ENCODE measurements at regions not wholly inside any gene's neighbourhood (a gene's known extent, or its start where the extent isn't known, plus 50 kb on each side); places are given as distances from the start of the nearest gene placed in this dataset.

DNA sequence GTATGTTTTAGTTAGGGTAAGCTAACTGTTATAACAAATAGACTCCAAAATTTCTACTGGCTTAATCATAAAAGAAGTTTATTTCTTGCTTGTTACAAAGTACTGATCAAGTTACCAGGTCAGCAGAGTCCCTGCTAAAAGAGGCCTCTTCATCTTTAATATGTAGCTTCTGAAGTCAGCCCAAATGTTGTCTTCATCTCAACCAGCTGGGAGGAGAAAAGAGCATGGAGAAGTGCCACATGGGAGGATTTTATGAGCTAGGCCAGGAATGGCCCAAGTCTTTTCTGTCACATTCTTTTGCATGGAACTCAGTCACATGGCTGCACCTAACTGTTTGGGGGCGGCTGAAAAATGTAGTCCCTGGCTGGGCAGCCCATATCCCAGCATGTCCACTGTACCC, 63.2 kb upstream of the APOBEC4 start:
- H3F3A ChIP-seq (replicated peaks; ENCODE audit: low read depth), result no peaks in the 10 kb centered on the region
- Mint-ChIP-seq H3K9me3 (no peaks in the 10 kb centered on the region), H3K4me3 (no peak overlapping the region), H3K4me1 (peaks cover 4% of the 10 kb centered on the region; the same call in 2 of the 3 replicates), H3K36me3 (ENCODE audit: low read depth) (no peaks in the 10 kb centered on the region), H3K27ac (no peak overlapping the region), H3K27me3 (ENCODE audit: insufficient read depth, low read depth, poor library complexity) (no peaks in the 10 kb centered on the region)
- TF ChIP-seq STAT1 (IDR thresholded peaks at IDR 0.05; ENCODE audit: unreplicated experiment), result no peak
- no peak for TF ChIP-seq ZNF331 (CRISPR knock-in tag; IDR thresholded peaks at IDR 0.05; ENCODE audit: low read depth)
- no peak for TF ChIP-seq POLR2AphosphoS5 (IDR thresholded peaks at IDR 0.05; ENCODE audit: low read depth)
- TF ChIP-seq EZH2 (IDR thresholded peaks at IDR 0.05; ENCODE audit: low read depth, unreplicated experiment), result no peak
- ATAC-seq, result no peak
- H3K4me3 ChIP-seq, result no peak overlapping the region
- no peaks in the 10 kb centered on the region for H3K36me3 ChIP-seq (ENCODE audit: insufficient read depth)
- no peaks in the 10 kb centered on the region for H3K79me2 ChIP-seq (replicated peaks; ENCODE audit: insufficient read depth)
- H3K4me2 ChIP-seq, result no peak overlapping the region
- H4K20me1 ChIP-seq (replicated peaks; ENCODE audit: insufficient read depth), result no peaks in the 10 kb centered on the region
- H3K27ac ChIP-seq (ENCODE audit: low read depth), result no peak overlapping the region
- H3K9me2 ChIP-seq (ENCODE audit: insufficient read depth), result no peaks in the 10 kb centered on the region
- H2AFZ ChIP-seq, result no peak overlapping the region
- peaks cover 8% of the 10 kb centered on the region; the same call in 1 of the 2 replicates for H3K4me1 ChIP-seq (ENCODE audit: insufficient read depth)
- no peak for DNase-seq (ENCODE audit: low spot score)
- H3K27me3 ChIP-seq (ENCODE audit: insufficient read depth), result no peaks in the 10 kb centered on the region

DNA sequence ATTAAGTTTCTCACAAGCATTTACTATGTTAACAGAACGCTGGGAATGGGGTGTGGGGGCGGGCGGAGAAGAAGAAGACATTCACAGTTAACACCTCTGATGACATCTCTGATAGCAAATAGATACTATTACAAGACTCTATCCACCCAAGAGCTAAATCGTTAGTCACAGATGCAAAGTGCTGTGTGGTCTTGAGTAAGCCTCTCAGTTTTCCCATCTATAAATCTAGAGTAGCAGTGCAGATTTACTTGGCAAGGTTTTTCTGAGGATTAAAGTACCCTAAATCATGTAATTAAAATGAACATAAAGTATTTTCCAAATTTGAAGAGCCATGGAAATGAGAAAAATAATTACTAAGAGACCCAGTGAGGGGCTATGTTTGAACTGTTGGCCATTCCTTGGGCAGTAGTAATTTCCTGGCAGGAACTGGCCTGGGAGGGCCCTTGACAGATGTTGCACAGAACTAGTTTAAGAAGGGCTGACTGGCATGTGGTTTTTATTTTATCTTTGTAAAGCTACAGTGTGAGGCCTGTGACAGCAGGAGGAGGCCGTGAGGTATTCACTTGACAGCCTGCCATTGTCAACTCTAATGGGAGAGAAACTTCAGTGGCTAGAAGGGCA, 58.7 kb upstream of the APOBEC4 start:
- no peak overlapping the region for H3K4me2 ChIP-seq
- H3K4me3 Mint-ChIP-seq, result no peak overlapping the region
- H3K27me3 Mint-ChIP-seq (ENCODE audit: insufficient read depth, low read depth, poor library complexity), result no peaks in the 10 kb centered on the region
- no peak overlapping the region for H3K4me3 ChIP-seq
- H3K79me2 ChIP-seq (replicated peaks; ENCODE audit: insufficient read depth), result no peaks in the 10 kb centered on the region
- no peaks in the 10 kb centered on the region for H4K20me1 ChIP-seq (replicated peaks; ENCODE audit: insufficient read depth)
- no peak overlapping the region for H3K27ac Mint-ChIP-seq
- H3K36me3 Mint-ChIP-seq (ENCODE audit: low read depth), result no peaks in the 10 kb centered on the region
- no peaks in the 10 kb centered on the region for H3K27me3 ChIP-seq (ENCODE audit: insufficient read depth)
- no peaks in the 10 kb centered on the region for H3K4me1 ChIP-seq (ENCODE audit: insufficient read depth)
- H2AFZ ChIP-seq, result no peak overlapping the region
- no peak for DNase-seq (ENCODE audit: low spot score)
- no peaks in the 10 kb centered on the region for H3K4me1 Mint-ChIP-seq
- H3F3A ChIP-seq (replicated peaks; ENCODE audit: low read depth), result no peaks in the 10 kb centered on the region
- no peaks in the 10 kb centered on the region for H3K9me3 Mint-ChIP-seq
- H3K36me3 ChIP-seq (ENCODE audit: insufficient read depth), result no peaks in the 10 kb centered on the region
- no peak for ATAC-seq
- H3K27ac ChIP-seq (ENCODE audit: low read depth), result no peak overlapping the region
- H3K9me2 ChIP-seq (ENCODE audit: insufficient read depth), result peaks cover 24% of the 10 kb centered on the region; the same call in 1 of the 2 replicates
- TF ChIP-seq, protein P1, sequence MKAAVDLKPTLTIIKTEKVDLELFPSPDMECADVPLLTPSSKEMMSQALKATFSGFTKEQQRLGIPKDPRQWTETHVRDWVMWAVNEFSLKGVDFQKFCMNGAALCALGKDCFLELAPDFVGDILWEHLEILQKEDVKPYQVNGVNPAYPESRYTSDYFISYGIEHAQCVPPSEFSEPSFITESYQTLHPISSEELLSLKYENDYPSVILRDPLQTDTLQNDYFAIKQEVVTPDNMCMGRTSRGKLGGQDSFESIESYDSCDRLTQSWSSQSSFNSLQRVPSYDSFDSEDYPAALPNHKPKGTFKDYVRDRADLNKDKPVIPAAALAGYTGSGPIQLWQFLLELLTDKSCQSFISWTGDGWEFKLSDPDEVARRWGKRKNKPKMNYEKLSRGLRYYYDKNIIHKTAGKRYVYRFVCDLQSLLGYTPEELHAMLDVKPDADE (IDR thresholded peaks at IDR 0.05), result no peak
- no peak for TF ChIP-seq EZH2phosphoT487 (IDR thresholded peaks at IDR 0.05; ENCODE audit: unreplicated experiment)
- TF ChIP-seq NANOG (IDR thresholded peaks at IDR 0.05; ENCODE audit: borderline replicate concordance), result no peak
- no peak for TF ChIP-seq EZH2 (IDR thresholded peaks at IDR 0.05; ENCODE audit: low read depth, unreplicated experiment)
- TF ChIP-seq STAT1 (IDR thresholded peaks at IDR 0.05; ENCODE audit: unreplicated experiment), result no peak
- no peak for TF ChIP-seq JUNB (IDR thresholded peaks at IDR 0.05; ENCODE audit: unreplicated experiment)
- TF ChIP-seq, protein P2, sequence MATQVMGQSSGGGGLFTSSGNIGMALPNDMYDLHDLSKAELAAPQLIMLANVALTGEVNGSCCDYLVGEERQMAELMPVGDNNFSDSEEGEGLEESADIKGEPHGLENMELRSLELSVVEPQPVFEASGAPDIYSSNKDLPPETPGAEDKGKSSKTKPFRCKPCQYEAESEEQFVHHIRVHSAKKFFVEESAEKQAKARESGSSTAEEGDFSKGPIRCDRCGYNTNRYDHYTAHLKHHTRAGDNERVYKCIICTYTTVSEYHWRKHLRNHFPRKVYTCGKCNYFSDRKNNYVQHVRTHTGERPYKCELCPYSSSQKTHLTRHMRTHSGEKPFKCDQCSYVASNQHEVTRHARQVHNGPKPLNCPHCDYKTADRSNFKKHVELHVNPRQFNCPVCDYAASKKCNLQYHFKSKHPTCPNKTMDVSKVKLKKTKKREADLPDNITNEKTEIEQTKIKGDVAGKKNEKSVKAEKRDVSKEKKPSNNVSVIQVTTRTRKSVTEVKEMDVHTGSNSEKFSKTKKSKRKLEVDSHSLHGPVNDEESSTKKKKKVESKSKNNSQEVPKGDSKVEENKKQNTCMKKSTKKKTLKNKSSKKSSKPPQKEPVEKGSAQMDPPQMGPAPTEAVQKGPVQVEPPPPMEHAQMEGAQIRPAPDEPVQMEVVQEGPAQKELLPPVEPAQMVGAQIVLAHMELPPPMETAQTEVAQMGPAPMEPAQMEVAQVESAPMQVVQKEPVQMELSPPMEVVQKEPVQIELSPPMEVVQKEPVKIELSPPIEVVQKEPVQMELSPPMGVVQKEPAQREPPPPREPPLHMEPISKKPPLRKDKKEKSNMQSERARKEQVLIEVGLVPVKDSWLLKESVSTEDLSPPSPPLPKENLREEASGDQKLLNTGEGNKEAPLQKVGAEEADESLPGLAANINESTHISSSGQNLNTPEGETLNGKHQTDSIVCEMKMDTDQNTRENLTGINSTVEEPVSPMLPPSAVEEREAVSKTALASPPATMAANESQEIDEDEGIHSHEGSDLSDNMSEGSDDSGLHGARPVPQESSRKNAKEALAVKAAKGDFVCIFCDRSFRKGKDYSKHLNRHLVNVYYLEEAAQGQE (IDR thresholded peaks at IDR 0.05; ENCODE audit: unreplicated experiment), result no peak
- TF ChIP-seq CREB1 (CRISPR knock-in tag; IDR thresholded peaks at IDR 0.05; ENCODE audit: low read depth), result no peak
- no peak for TF ChIP-seq ZNF114 (CRISPR knock-in tag; IDR thresholded peaks at IDR 0.05)
- TF ChIP-seq, protein P3, sequence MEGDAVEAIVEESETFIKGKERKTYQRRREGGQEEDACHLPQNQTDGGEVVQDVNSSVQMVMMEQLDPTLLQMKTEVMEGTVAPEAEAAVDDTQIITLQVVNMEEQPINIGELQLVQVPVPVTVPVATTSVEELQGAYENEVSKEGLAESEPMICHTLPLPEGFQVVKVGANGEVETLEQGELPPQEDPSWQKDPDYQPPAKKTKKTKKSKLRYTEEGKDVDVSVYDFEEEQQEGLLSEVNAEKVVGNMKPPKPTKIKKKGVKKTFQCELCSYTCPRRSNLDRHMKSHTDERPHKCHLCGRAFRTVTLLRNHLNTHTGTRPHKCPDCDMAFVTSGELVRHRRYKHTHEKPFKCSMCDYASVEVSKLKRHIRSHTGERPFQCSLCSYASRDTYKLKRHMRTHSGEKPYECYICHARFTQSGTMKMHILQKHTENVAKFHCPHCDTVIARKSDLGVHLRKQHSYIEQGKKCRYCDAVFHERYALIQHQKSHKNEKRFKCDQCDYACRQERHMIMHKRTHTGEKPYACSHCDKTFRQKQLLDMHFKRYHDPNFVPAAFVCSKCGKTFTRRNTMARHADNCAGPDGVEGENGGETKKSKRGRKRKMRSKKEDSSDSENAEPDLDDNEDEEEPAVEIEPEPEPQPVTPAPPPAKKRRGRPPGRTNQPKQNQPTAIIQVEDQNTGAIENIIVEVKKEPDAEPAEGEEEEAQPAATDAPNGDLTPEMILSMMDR (conservative IDR thresholded peaks at IDR 0.05; ENCODE audit: low read depth in 2 of 2), result no peak
- TF ChIP-seq ZNF331 (CRISPR knock-in tag; IDR thresholded peaks at IDR 0.05; ENCODE audit: low read depth), result no peak

Measured in GM23338 (cell line).